B cell (primary cell): ENCODE measurements at regions not wholly inside any gene's neighbourhood (a gene's known extent, or its start where the extent isn't known, plus 50 kb on each side); places are given as distances from the start of the nearest gene placed in this dataset.

Experiments used
- ATAC-seq: fragments of 200-7000 bp; cut with Tn5 transposase; one replicate; pipeline ENCODE4 v1.10.0; 2021; ENCODE audit warnings: low read depth, mild to moderate bottlenecking, moderate number of reproducible peaks, moderate library complexity
- CTCF ChIA-PET: fragments of 350-600 bp; sonication (Branson Sonifier 250); formaldehyde crosslinking; loops from one replicate; lab custom pipeline; 2021; ENCODE audit warnings: antibody characterized with exemption, inconsistent platforms; lab: Charles Lee
- POLR2A ChIA-PET: fragments of 350-600 bp; sonication (Branson Sonifier 250); formaldehyde crosslinking; loops from one replicate; lab custom pipeline; 2021; ENCODE audit warnings: antibody characterized with exemption; lab: Charles Lee
- DNase-seq: peaks from one replicate; pipeline ENCODE4 v3.0.0; 2013
- H2AFZ ChIP-seq: 2 replicates; pipeline ENCODE4 v1.6.1; 2012; ENCODE audit warnings: mild to moderate bottlenecking, low read depth, low read length; ENCODE audit not compliant: insufficient read depth, poor library complexity, severe bottlenecking
- H3K27ac ChIP-seq, 2 donors: 1 replicate in 1 of 2; 2 replicates in 1 of 2; pipeline ENCODE4 v1.5.1; 2012 to 2013; ENCODE audit warnings: low read length in 2 of 2, mild to moderate bottlenecking in 2 of 2, moderate library complexity in 1 of 2
- H3K27me3 ChIP-seq, 4 experiments: fragments of 200-600 bp in 1 of 4; sonication (generic) in 1 of 4; replicated peaks in 1 of 4; 1 replicate in 2 of 4; 2 replicates in 2 of 4; pipeline versions ENCODE4 v1.6.1 to v1.7.0; 2013 to 2016; ENCODE audit warnings: low read length in 3 of 4, mild to moderate bottlenecking in 2 of 4, mixed read lengths in 1 of 4, moderate library complexity in 1 of 4; ENCODE audit not compliant: insufficient read depth in 4 of 4, control insufficient read depth in 3 of 4; ENCODE audit errors: control extremely low read depth in 1 of 4
- H3K36me3 ChIP-seq, 2 experiments: replicated peaks in 1 of 2; 1 replicate in 1 of 2; 2 replicates in 1 of 2; pipeline versions ENCODE4 v1.6.1 to v1.7.1; 2013; ENCODE audit warnings: low read length in 1 of 2; ENCODE audit not compliant: insufficient read depth in 2 of 2, control insufficient read depth in 1 of 2; ENCODE audit errors: control extremely low read depth in 1 of 2, extremely low read depth in 1 of 2
- H3K4me1 ChIP-seq, 2 donors: fragments of 200-600 bp in 1 of 2; sonication (generic) in 1 of 2; 1 replicate in 1 of 2; 2 replicates in 1 of 2; pipeline versions ENCODE4 v1.5.1 to v1.6.1; 2013 to 2017; ENCODE audit warnings: low read length in 2 of 2; ENCODE audit not compliant: control insufficient read depth in 2 of 2, insufficient read depth in 2 of 2
- H3K4me2 ChIP-seq: replicated peaks from 2 replicates; pipeline ENCODE3; 2012; ENCODE audit warnings: mild to moderate bottlenecking, low read depth, low read length; ENCODE audit not compliant: poor library complexity, severe bottlenecking
- H3K4me3 ChIP-seq, 5 experiments: fragments of 200-600 bp in 1 of 5; sonication (generic) in 1 of 5; 1 replicate in 3 of 5; 2 replicates in 2 of 5; pipeline versions ENCODE4 v1.5.1 to v1.7.0; 2011 to 2016; ENCODE audit warnings: low read length in 4 of 5, mild to moderate bottlenecking in 4 of 5, low read depth in 2 of 5, control low read depth in 1 of 5, moderate library complexity in 1 of 5; ENCODE audit not compliant: insufficient read depth in 1 of 5; ENCODE audit errors: control extremely low read depth in 1 of 5, extremely low read depth in 1 of 5
- H3K79me2 ChIP-seq: fragments of 200-600 bp; sonication (generic); one replicate; pipeline ENCODE4 v1.6.0; 2016; ENCODE audit warnings: low read length; ENCODE audit not compliant: control insufficient read depth, insufficient read depth
- H3K9ac ChIP-seq: fragments of 200-600 bp; sonication (generic); 2 replicates; pipeline ENCODE4 v1.6.1; 2017; ENCODE audit warnings: mild to moderate bottlenecking, low read length, moderate library complexity
- H3K9me3 ChIP-seq, 3 donors: one replicate each; pipeline versions ENCODE4 v1.6.1 to v1.7.1; 2013; ENCODE audit warnings: low read length in 2 of 3; ENCODE audit not compliant: control insufficient read depth in 2 of 3, insufficient read depth in 1 of 3; ENCODE audit errors: control extremely low read depth in 1 of 3
- H4K20me1 ChIP-seq: 2 replicates; pipeline ENCODE4 v1.6.0; 2012; ENCODE audit warnings: mild to moderate bottlenecking, low read length; ENCODE audit not compliant: insufficient read depth, control insufficient read depth, poor library complexity, severe bottlenecking
- H3K27ac Mint-ChIP-seq: one replicate; pipeline ENCODE4 v1.8.0; 2021; ENCODE audit warnings: mixed read lengths
- H3K27me3 Mint-ChIP-seq: one replicate; pipeline ENCODE4 v1.8.0; 2021; ENCODE audit warnings: mixed read lengths
- H3K4me1 Mint-ChIP-seq: one replicate; pipeline ENCODE4 v1.8.0; 2021; ENCODE audit warnings: mixed read lengths
- H3K4me3 Mint-ChIP-seq: one replicate; pipeline ENCODE4 v1.8.0; 2021; ENCODE audit warnings: mixed read lengths
- H3K9me3 Mint-ChIP-seq: one replicate; pipeline ENCODE4 v1.8.0; 2022; ENCODE audit warnings: mixed read lengths; ENCODE audit not compliant: insufficient read depth
- CTCF ChIP-seq: fragments of 200-600 bp; IDR thresholded peaks from one replicate; pipeline ENCODE4 v1.8.0; 2022; ENCODE audit warnings: antibody characterized with exemption, mild to moderate bottlenecking
- EZH2 ChIP-seq: IDR thresholded peaks from 2 replicates; pipeline ENCODE4 v1.6.1; 2012; ENCODE audit warnings: borderline replicate concordance, low read depth, mild to moderate bottlenecking, moderate library complexity, low read length; ENCODE audit not compliant: insufficient read depth, poor library complexity, severe bottlenecking
- WGBS: methylation state at CpG from one replicate; pipeline ENCODE4 v1.1.5; 2013; ENCODE audit warnings: missing lambda C conversion rate; ENCODE audit not compliant: insufficient coverage; 5-methylcytosine and 5-hydroxymethylcytosine counted together
- intact Hi-C: fragments of 100-400 bp; cut with micrococcal nuclease; formaldehyde crosslinking; loops from one replicate; pipeline ENCODE4 v1.10.0; 2022

GRCh38 chr2:239853706-239854327 lies 171.3 kb downstream of the NDUFA10 start:
- DNase-seq = no peak

GRCh38 chr2:239853121-239853520 lies 172.0 kb downstream of the NDUFA10 start:
- H3K4me3 Mint-ChIP-seq = no peak overlapping the region
- intact Hi-C loops = no loop called here
- H3K9me3 Mint-ChIP-seq = peaks cover 16% of the 10 kb centered on the region

More at GRCh38 chr2:239853706-239854327, 171.3 kb downstream of the NDUFA10 start:
- H2AFZ ChIP-seq = no peak overlapping the region
- no peak overlapping the region for H3K4me3 ChIP-seq
- TF ChIP-seq CTCF = no peak
- no peak for TF ChIP-seq EZH2
- peaks cover 0 to 22% (median 4%) of the 10 kb centered on the region in 4 experiments for H3K27me3 ChIP-seq
- Mint-ChIP-seq H3K27me3 (peaks cover 33% of the 10 kb centered on the region), H3K4me1 (no peaks in the 10 kb centered on the region), H3K4me3 (no peak overlapping the region), H3K27ac (no peak overlapping the region), H3K9me3 (peaks cover 16% of the 10 kb centered on the region)
- H3K9ac ChIP-seq = no peak overlapping the region
- no peaks in the 10 kb centered on the region for H4K20me1 ChIP-seq
- no peaks in the 10 kb centered on the region for H3K79me2 ChIP-seq
- no peak for ATAC-seq
- no peaks in the 10 kb centered on the region for H3K36me3 ChIP-seq
- peaks cover 0 to 21% (median 8%) of the 10 kb centered on the region in 3 donors for H3K9me3 ChIP-seq
- ChIA-PET POLR2A (no interaction called here), CTCF (no interaction called here)
- 78% methylated on average over 7 of the region's 8 CpGs for WGBS
- intact Hi-C loops = no loop called here
- H3K4me2 ChIP-seq = no peak overlapping the region
- no peak overlapping the region for H3K27ac ChIP-seq
- H3K4me1 ChIP-seq = no peaks in the 10 kb centered on the region

More at GRCh38 chr2:239853121-239853520, 172.0 kb downstream of the NDUFA10 start:
- no peak overlapping the region for H3K4me3 ChIP-seq
- Mint-ChIP-seq H3K27ac (no peak overlapping the region), H3K4me1 (no peaks in the 10 kb centered on the region), H3K27me3 (peaks cover 27% of the 10 kb centered on the region)
- POLR2A ChIA-PET = no interaction called here
- peaks cover 0 to 21% (median 8%) of the 10 kb centered on the region in 3 donors for H3K9me3 ChIP-seq
- no peaks in the 10 kb centered on the region for H4K20me1 ChIP-seq
- DNase-seq = no peak
- 100% methylated on average over 4 of the region's 8 CpGs for WGBS
- ATAC-seq = no peak
- H2AFZ ChIP-seq = no peak overlapping the region
- no peaks in the 10 kb centered on the region for H3K36me3 ChIP-seq
- H3K4me1 ChIP-seq = no peaks in the 10 kb centered on the region
- no peaks in the 10 kb centered on the region for H3K79me2 ChIP-seq
- no peak overlapping the region for H3K4me2 ChIP-seq
- no peak overlapping the region for H3K9ac ChIP-seq
- TF ChIP-seq EZH2 (no peak), CTCF (no peak)
- CTCF ChIA-PET = no interaction called here
- H3K27me3 ChIP-seq = peaks cover 0 to 22% (median 3%) of the 10 kb centered on the region in 4 experiments
- no peak overlapping the region for H3K27ac ChIP-seq
